Sigmoid colon (tissue), 4 donors: ENCODE measurements at regions not wholly inside any gene's neighbourhood (a gene's known extent, or its start where the extent isn't known, plus 50 kb on each side); places are given as distances from the start of the nearest gene placed in this dataset.

Experiments used
- CTCF ChIP-seq, 4 experiments: fragments of 450-650 bp in 3 of 4; fragments of 200-600 bp in 1 of 4; IDR thresholded peaks; one replicate each; pipeline ENCODE4 v1.5.1; 2016 to 2019; ENCODE audit warnings: antibody characterized with exemption in 4 of 4, mild to moderate bottlenecking in 3 of 4, moderate library complexity in 2 of 4
- POLR2A ChIP-seq, 2 donors: fragments of 450-650 bp; IDR thresholded peaks; one replicate each; pipeline ENCODE4 v1.6.1; 2016; ENCODE audit warnings: antibody characterized with exemption in 2 of 2, mild to moderate bottlenecking in 2 of 2, moderate library complexity in 2 of 2
- POLR2AphosphoS5 ChIP-seq, 4 donors: sonication (generic); formaldehyde crosslinking; IDR thresholded peaks; one replicate each; pipeline ENCODE4 v1.6.1; 2017; ENCODE audit warnings: antibody characterized with exemption in 4 of 4

GRCh38 chr7:108662783-108663362 lies 93.2 kb downstream of the DNAJB9 start:
- TF ChIP-seq CTCF (IDR thresholded peaks at IDR 0.05) = no peak
- no peak for TF ChIP-seq POLR2AphosphoS5 (IDR thresholded peaks at IDR 0.05)
- no peak for TF ChIP-seq POLR2A (IDR thresholded peaks at IDR 0.05)
